IPS-18c (cell line): ENCODE measurements at regions not wholly inside any gene's neighbourhood (a gene's known extent, or its start where the extent isn't known, plus 50 kb on each side); places are given as distances from the start of the nearest gene placed in this dataset.
"Not testable (repeated sequence)": the region's sequence is repeated elsewhere in the genome, so short reads cannot be mapped to it uniquely, and the experiment has no call there.

Experiments used
- H3K4me3 ChIP-seq: 2 replicates; pipeline ENCODE4 v1.7.0; 2013; ENCODE audit warnings: low read depth, mild to moderate bottlenecking, low read length, moderate library complexity; ENCODE audit not compliant: insufficient read depth
- H3K9me3 ChIP-seq: one replicate; pipeline ENCODE4 v1.6.1; 2013; ENCODE audit warnings: mild to moderate bottlenecking, low read length, moderate library complexity; ENCODE audit not compliant: control insufficient read depth, insufficient read depth

DNA sequence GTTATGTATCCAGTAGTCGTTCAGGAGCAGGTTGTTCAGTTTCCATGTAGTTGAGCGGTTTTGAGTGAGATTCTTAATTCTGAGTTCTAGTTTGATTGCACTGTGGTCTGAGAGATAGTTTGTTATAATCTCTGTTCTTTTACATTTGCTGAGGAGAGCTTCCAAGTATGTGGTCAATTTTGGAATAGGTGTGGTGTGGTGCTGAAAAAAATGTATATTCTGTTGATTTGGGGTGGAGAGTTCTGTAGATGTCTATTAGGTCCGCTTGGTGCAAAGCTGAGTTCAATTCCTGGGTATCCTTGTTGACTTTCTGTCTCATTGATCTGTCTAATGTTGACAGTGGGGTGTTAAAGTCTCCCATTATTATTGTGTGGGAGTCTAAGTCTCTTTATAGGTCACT, 68.6 kb upstream of the IZUMO1R start:
- not testable (repeated sequence) for H3K4me3 ChIP-seq, H3K9me3 ChIP-seq

DNA sequence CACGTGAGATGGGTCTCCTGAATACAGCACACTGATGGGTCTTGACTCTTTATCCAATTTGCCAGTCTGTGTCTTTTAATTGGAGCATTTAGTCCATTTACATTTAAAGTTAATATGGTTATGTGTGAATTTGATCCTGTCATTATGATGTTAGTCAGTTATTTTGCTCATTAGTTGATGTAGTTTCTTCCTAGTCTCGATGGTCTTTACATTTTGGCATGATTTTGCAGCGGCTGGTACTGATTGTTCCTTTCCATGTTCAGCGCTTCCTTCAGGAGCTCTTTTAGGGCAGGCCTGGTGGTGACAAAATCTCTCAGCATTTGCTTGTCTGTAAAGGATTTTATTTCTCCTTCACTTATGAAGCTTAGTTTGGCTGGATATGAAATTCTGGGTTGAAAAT, 68.0 kb upstream of the IZUMO1R start:
- not testable (repeated sequence) for H3K4me3 ChIP-seq, H3K9me3 ChIP-seq

DNA sequence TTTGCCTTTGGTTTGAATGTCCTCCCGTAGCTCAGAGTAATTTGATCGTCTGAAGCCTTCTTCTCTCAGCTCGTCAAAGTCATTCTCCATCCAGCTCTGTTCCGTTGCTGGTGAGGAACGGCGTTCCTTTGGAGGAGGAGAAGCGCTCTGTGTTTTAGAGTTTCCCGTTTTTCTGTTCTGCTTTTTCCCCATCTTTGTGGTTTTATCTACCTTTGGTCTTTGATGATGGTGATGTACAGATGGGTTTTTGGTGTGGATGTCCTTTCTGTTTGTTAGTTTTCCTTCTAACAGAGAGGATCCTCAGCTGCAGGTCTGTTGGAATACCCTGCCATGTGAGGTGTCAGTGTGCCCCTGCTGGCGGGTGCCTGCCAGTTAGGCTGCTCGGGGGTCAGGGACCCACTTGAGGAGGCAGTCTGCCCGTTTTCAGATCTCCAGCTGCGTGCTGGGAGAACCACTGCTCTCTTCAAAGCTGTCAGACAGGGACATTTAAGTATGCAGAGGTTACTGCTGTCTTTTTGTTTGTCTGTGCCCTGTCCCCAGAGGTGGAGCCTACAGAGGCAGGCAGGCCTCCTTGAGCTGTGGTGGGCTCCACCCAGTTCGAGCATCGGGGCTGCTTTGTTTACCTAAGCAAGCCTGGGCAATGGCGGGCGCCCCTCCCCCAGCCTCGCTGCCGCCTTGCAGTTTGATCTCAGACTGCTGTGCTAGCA, 66.8 kb upstream of the IZUMO1R start:
- peak overlapping the region; percentile 29 for H3K4me3 ChIP-seq

DNA sequence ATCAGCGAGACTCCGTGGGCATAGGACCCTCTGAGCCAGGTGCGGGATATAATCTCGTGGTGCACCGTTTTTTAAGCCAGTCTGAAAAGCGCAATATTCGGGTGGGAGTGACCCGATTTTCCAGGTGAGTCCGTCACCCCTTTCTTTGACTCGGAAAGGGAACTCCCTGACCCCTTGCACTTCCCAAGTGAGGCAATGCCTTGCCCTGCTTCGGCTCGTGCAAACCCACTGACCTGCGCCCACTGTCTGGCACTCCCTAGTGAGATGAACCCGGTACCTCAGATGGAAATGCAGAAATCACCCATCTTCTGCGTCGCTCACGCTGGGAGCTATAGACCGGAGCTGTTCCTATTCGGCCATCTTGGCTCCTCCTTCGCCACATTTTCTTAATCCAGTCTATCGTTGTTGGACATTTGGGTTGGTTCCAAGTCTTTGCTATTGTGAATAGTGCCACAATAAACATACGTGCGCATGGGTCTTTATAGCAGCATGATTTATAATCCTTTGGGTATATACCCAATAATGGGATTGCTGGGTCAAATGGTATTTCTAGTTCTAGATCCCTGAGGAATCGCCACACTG, 66.1 kb upstream of the IZUMO1R start:
- peak overlapping the region; percentile 29; the same call in 1 of the 2 replicates for H3K4me3 ChIP-seq

More for the DNA sequence above, 66.8 kb upstream of the IZUMO1R start:
- not testable (repeated sequence) for H3K9me3 ChIP-seq

DNA sequence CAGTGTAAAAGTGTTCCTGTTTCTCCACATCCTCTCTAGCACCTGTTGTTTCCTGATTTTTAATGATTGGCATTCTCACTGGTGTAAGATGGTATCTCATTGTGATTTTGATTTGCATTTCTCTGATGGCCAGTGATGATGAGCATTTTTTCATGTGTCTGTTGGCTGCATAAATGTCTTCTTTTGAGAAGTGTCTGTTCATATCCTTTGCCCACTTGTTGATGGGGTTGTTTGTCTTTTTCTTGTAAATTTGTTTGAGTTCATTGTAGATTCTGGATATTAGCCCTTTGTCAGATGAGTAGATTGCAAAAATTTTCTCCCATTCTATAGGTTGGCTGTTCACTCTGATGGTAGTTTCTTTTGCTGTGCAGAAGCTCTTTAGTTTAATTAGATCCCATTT, 65.6 kb upstream of the IZUMO1R start:
- H3K9me3 ChIP-seq, H3K4me3 ChIP-seq: not testable (repeated sequence)

More for the DNA sequence above, 66.1 kb upstream of the IZUMO1R start:
- H3K9me3 ChIP-seq = not testable (repeated sequence)

DNA sequence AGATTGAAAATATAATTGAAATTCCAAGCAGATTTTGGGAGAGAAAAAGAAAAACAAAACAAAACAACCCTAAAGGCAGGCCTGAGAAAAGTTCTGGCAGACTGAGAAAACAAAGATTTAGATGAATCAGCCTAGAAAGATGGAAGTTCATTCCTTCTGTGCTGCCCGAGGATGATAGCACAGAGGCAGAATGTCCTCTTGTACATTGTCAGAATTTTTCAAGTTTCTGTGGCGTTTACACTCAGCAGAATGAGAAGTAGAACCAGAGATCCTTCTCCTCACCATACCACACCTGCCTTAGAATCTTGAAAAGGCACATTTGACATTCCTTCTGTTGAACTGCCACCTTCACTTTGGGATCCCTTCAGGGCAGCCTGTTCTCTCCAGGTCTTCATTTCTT, 62.5 kb upstream of the IZUMO1R start:
- H3K9me3 ChIP-seq = no peaks in the 10 kb centered on the region
- no peak overlapping the region for H3K4me3 ChIP-seq

DNA sequence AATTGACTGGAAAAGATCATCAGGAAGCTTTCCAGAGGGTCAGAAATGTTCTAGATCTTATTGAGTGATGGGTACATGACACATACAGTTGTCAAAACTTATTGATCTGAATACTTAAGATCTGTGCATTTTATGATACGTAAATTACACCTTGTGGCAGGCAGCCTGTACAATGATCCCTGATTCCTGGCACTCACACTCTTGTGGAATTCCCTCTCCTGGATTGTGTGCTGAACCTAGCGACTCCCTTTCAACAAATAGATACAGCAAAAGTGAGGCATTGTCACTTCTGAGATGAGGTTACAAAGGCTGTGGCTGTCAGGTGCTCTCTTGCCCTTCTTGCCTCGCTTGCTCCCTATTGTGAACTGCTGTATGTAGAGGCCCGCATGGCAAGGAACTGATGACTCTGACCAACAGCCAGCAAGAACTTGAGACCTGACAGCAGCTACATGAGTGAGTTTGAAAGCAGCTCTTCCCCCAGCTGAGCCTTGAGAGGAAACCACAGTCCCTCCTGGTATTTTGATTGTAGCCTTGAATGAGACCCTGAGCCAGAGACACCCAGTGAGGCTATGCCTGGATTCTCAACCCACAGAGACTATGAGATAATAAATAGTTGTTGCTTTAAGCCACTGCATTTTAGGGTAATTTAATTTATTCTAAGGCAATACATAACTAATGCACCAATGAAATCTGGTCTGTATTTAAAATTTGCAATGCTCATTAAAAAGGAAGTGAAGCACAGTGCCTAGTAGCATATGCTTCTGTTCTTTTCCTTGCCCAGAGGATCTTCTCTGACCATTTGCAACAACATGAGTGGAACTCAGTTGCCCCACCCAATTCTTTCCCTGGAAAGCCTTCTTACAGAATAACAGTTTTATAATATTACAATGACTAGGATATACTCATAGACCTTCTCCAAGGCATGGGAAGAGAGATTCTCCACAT, 60.5 kb upstream of the IZUMO1R start:
- H3K9me3 ChIP-seq = peaks cover 3% of the 10 kb centered on the region
- H3K4me3 ChIP-seq = no peak overlapping the region

DNA sequence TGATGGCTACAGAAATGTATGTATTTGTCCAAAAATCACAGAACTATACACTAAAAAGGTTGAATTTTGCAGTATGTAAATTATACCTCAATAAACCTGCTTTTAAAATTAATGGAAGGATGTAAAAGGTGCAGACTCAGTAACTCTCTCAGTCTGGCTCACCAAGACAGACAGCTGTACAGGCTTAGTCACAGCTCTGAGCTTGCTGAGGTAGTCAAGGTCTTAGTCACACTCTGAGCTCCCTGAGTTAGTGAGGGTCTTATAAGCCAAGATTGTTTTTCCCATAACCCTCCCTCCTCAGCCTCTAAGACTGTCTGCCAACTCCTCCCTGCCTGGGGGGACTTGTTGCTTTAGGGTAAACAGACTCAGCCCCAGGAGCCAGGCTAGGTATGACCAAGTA, 59.3 kb upstream of the IZUMO1R start:
- peaks cover 3% of the 10 kb centered on the region for H3K9me3 ChIP-seq
- no peak overlapping the region for H3K4me3 ChIP-seq

DNA sequence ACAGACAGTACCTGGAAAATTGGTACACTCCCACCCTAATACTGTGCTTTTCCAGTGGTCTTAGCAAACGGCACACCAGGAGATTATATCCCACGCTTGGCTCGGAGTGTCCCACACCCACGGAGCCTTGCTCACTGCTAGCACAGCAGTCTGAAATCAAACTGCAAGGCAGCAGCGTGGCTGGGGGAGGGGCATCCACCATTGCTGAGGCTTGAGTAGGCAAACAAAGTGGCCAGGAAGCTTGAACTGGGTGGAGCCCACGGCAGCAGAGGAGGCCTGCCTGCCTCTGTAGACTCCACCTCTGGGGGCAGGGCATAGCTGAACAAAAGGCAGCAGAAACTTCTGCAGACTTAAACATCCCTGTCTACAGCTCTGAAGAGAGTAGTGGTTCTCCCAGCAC, 56.1 kb upstream of the IZUMO1R start:
- not testable (repeated sequence) for H3K4me3 ChIP-seq, H3K9me3 ChIP-seq

DNA sequence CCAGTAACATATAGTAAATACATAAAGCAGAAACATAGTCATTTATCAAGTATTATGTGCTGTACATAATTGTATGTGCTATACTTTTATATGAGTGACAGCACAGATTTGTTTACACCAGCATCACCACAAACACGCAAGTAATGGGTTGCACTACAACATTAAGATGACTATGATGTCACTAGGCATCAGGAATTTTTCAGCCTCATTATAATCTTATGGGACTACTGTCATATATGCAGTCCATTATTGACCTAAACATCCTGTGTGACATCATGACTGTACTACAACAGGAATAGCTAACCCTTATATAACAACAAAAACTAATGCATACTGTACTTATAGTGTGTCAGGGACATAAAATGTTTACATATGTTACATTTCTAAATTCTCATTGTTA, 50.2 kb upstream of the IZUMO1R start:
- H3K9me3 ChIP-seq = no peaks in the 10 kb centered on the region
- H3K4me3 ChIP-seq = no peak overlapping the region
